RWPE1 (cell line): ENCODE measurements at regions not wholly inside any gene's neighbourhood (a gene's known extent, or its start where the extent isn't known, plus 50 kb on each side); places are given as distances from the start of the nearest gene placed in this dataset.

Source experiments
- CTCF ChIA-PET: fragments of 350-600 bp; sonication (Branson Sonifier 250); formaldehyde crosslinking; extraction: SDS; loops from one replicate; lab custom pipeline; 2021; lab: Yijun Ruan, JAX
- POLR2A ChIA-PET: fragments of 400-600 bp; formaldehyde crosslinking; extraction: SDS; loops from one replicate; lab custom pipeline; 2020; ENCODE audit warnings: antibody characterized with exemption; ENCODE audit not compliant: low non-redundant PET; lab: Yijun Ruan, JAX
- DNase-seq: peaks from one replicate; pipeline ENCODE4 v3.0.0; 2012; ENCODE audit warnings: low spot score
- H3K27ac ChIP-seq: fragments of 450-650 bp; 2 replicates; pipeline ENCODE4 v1.5.1; 2017
- CTCF ChIP-seq: fragments of 450-650 bp; conservative IDR thresholded peaks from 2 replicates; pipeline ENCODE4 v1.5.1; 2017; ENCODE audit warnings: low read depth, mild to moderate bottlenecking

- ChIA-PET POLR2A (no interaction called here), CTCF (interaction anchor here (0.6 to 1.6 kb wide), 5 partner anchors 11 to 1378 kb away, joined by 3 to 6 read pairs (median 3); no protein-coding TSS in a partner anchor)
- peak overlapping the region; percentile 29; the same call in 1 of the 2 replicates for H3K27ac ChIP-seq
- no peak for TF ChIP-seq CTCF
- peak; percentile 15 for DNase-seq
Measured at GRCh38 chr15:66862111-66862939, 160.3 kb downstream of the SMAD6 start.

GRCh38 chr15:66862940-66863335 is 160.9 kb downstream of the SMAD6 start:
- TF ChIP-seq CTCF, result peak; percentile 98
- peak; percentile 78 for DNase-seq
- H3K27ac ChIP-seq, result peak overlapping the region; percentile 29; the same call in 1 of the 2 replicates
- ChIA-PET CTCF (interaction anchor here (0.5 to 1.2 kb wide), 11 partner anchors 12 to 670 kb away, joined by 3 to 5 read pairs (median 3); no protein-coding TSS in a partner anchor), POLR2A (no interaction called here)

- ChIA-PET CTCF (interaction anchor here (0.5 to 1.5 kb wide), 12 partner anchors 12 to 638 kb away, joined by 3 to 6 read pairs (median 3); no protein-coding TSS in a partner anchor), POLR2A (no interaction called here)
- no peak overlapping the region; the same call in 1 of the 2 replicates for H3K27ac ChIP-seq
- no peak for DNase-seq
- TF ChIP-seq CTCF, result no peak
Measured at GRCh38 chr15:66863390-66864085, 161.5 kb downstream of the SMAD6 start.

- H3K27ac ChIP-seq, result no peak overlapping the region
- DNase-seq, result no peak
- CTCF ChIA-PET, result interaction anchor here (0.5 to 1.5 kb wide), 4 partner anchors 13 to 82 kb away, joined by 3 to 6 read pairs (median 4); no protein-coding TSS in a partner anchor
- TF ChIP-seq CTCF, result no peak
- POLR2A ChIA-PET, result no interaction called here
Measured at GRCh38 chr15:66864086-66864830, 162.2 kb downstream of the SMAD6 start.

- TF ChIP-seq CTCF, result no peak
- ChIA-PET CTCF (interaction anchor here (0.5 to 1.5 kb wide), 2 partner anchors 20 to 27 kb away, joined by 3 to 6 read pairs; no protein-coding TSS in a partner anchor), POLR2A (no interaction called here)
- no peak for DNase-seq
- no peak overlapping the region for H3K27ac ChIP-seq
Measured at GRCh38 chr15:66864871-66865281, 162.8 kb downstream of the SMAD6 start.
